Fibroblast of mammary gland (primary cell): ENCODE measurements at regions not wholly inside any gene's neighbourhood (a gene's known extent, or its start where the extent isn't known, plus 50 kb on each side); places are given as distances from the start of the nearest gene placed in this dataset.
A peak's percentile ranks its signal among the peaks of the same experiment; 100 is the strongest.

ENCODE experiments used
- DNase-seq: peaks from one replicate; pipeline ENCODE4 v3.0.0-alpha.2; 2010; ENCODE audit warnings: low read depth
- H3K4me3 ChIP-seq: 2 replicates; pipeline ENCODE4 v1.5.1; 2011; ENCODE audit warnings: low read depth, mild to moderate bottlenecking, low read length, moderate library complexity; ENCODE audit not compliant: control insufficient read depth
- TF ChIP-seq, protein P1 (sequence below): conservative IDR thresholded peaks from 2 replicates; pipeline ENCODE4 v1.5.1; 2011; ENCODE audit warnings: low read depth, low read length, inconsistent platforms; ENCODE audit not compliant: control insufficient read depth, insufficient read depth

DNA sequence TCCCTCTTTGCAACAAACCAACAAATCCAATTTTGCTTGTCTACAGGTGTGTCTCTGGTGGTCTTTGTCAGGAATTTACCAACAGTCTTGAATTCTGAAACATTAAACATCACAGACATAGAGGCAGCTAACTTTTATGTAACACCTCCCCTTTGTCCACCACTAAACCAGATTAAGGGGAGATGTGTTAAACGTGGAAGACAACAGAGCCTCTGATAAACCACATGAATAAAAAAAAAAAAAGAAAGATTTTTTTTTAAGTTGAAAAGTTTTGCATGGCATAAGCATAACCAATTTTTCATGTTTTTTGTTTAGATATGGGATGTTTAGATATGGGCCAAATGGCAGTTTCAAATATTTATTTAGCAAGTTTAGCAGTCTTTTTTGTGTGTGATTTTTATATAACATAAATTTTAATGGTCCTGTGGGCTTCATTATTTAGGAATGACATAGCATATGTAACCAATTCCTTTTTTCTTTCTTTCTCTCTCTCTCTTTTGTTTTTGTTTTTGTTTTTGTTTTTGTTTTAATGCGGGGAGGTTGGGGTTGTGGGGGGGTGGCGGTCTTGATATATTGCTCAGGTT is 60.7 kb upstream of the BTN3A2 start:
- DNase-seq, result no peak
- peak overlapping the region; percentile 58 for H3K4me3 ChIP-seq
- TF ChIP-seq, protein P1, sequence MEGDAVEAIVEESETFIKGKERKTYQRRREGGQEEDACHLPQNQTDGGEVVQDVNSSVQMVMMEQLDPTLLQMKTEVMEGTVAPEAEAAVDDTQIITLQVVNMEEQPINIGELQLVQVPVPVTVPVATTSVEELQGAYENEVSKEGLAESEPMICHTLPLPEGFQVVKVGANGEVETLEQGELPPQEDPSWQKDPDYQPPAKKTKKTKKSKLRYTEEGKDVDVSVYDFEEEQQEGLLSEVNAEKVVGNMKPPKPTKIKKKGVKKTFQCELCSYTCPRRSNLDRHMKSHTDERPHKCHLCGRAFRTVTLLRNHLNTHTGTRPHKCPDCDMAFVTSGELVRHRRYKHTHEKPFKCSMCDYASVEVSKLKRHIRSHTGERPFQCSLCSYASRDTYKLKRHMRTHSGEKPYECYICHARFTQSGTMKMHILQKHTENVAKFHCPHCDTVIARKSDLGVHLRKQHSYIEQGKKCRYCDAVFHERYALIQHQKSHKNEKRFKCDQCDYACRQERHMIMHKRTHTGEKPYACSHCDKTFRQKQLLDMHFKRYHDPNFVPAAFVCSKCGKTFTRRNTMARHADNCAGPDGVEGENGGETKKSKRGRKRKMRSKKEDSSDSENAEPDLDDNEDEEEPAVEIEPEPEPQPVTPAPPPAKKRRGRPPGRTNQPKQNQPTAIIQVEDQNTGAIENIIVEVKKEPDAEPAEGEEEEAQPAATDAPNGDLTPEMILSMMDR, result no peak

- peak; percentile 87 for DNase-seq
- TF ChIP-seq, protein P1, result no peak
- H3K4me3 ChIP-seq, result peak overlapping the region; percentile 58
These were observed 60.0 kb upstream of the BTN3A2 start for GRCh38 chr6:26304797-26305640.

DNA sequence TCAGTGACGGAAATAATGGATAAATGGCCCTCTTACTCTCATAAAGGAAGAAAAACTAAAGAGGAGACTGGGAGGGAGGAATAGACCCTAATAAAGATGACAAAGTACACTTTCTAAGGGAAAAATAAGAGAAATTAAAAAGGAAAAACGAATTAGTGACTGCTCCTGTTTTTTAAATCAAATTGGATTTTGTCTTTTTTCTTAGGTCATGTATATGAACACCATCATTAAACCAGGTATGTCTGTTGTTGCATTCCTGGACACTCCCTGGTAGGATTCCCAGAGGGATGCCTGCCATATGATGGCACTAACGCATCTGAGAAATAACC is 59.4 kb upstream of the BTN3A2 start:
- DNase-seq, result no peak
- TF ChIP-seq, protein P1, result no peak
- no peak overlapping the region for H3K4me3 ChIP-seq

GRCh38 chr6:26306232-26306631 is 58.8 kb upstream of the BTN3A2 start:
- no peak overlapping the region for H3K4me3 ChIP-seq
- TF ChIP-seq, protein P1, result no peak
- DNase-seq, result peak; percentile 30

DNA sequence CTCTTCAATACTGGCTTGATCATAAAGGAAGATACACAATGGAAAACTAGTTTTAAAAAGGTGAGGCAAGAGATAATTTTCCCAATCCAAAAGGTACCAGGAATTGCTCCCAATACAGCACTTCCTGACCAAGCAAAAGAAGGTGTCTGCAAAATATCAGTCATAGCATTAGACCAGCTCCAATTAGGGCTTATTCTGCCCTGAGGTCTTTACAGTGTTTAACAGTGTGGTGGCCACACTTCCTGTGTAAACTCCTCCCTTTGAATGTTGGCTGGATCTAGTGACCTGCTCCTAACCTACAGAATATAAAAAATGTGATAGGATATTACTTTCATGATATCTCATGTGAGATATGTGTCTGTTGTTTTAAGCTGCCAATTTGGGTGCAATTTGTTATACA is 57.1 kb upstream of the BTN3A2 start:
- no peak overlapping the region for H3K4me3 ChIP-seq
- no peak for DNase-seq
- TF ChIP-seq, protein P1, result no peak

- TF ChIP-seq, protein P1, result no peak
- DNase-seq, result peak; percentile 96
- no peak overlapping the region for H3K4me3 ChIP-seq
These were observed 55.3 kb upstream of the BTN3A2 start for GRCh38 chr6:26309731-26310142.
